Heart right ventricle (tissue), 16 donors: ENCODE measurements at regions not wholly inside any gene's neighbourhood (a gene's known extent, or its start where the extent isn't known, plus 50 kb on each side); places are given as distances from the start of the nearest gene placed in this dataset.

ENCODE experiments used
- ATAC-seq, 8 donors: fragments of 200-7000 bp; cut with Tn5 transposase; one replicate each; pipeline ENCODE4 v1.9.1; 2020; ENCODE audit warnings: mild to moderate bottlenecking in 8 of 8, moderate library complexity in 8 of 8, moderate number of reproducible peaks in 1 of 8
- DNase-seq, 2 donors: peaks; one replicate each; pipeline ENCODE4 v3.0.0-alpha.2; 2020
- H3K27ac ChIP-seq, 10 donors: fragments of 200-600 bp; sonication (generic) in 2 of 10; one replicate each; pipeline versions ENCODE4 v1.5.0 to v1.8.0; 2020 to 2022; ENCODE audit warnings: mild to moderate bottlenecking in 3 of 10
- H3K27me3 ChIP-seq, 7 donors: fragments of 200-600 bp; one replicate each; pipeline ENCODE4 v1.8.0; 2021 to 2022; ENCODE audit warnings: mild to moderate bottlenecking in 2 of 7
- H3K36me3 ChIP-seq, 9 donors: fragments of 200-600 bp; sonication (generic) in 1 of 9; one replicate each; pipeline versions ENCODE4 v1.5.0 to v1.8.0; 2020 to 2022; ENCODE audit warnings: mild to moderate bottlenecking in 2 of 9
- H3K4me1 ChIP-seq, 9 donors: fragments of 200-600 bp; sonication (generic) in 1 of 9; one replicate each; pipeline versions ENCODE4 v1.5.0 to v1.8.0; 2020 to 2022; ENCODE audit warnings: mild to moderate bottlenecking in 4 of 9
- H3K4me3 ChIP-seq, 10 donors: fragments of 200-600 bp; sonication (generic) in 2 of 10; one replicate each; pipeline versions ENCODE4 v1.5.0 to v1.8.0; 2020 to 2022; ENCODE audit warnings: mild to moderate bottlenecking in 7 of 10, moderate library complexity in 2 of 10
- H3K9me3 ChIP-seq, 11 donors: fragments of 200-600 bp in 10 of 11; sonication (generic) in 2 of 11; one replicate each; pipeline versions ENCODE4 v1.5.0 to v1.8.0; 2013 to 2022; ENCODE audit warnings: mild to moderate bottlenecking in 2 of 11, control low read depth in 1 of 11, moderate library complexity in 1 of 11
- WGBS, 2 donors: extraction: QIAGEN DNeasy Blood & Tissue Kit; methylation state at CpG; one replicate each; pipeline ENCODE4 v1.1.7; 2013; ENCODE audit warnings: inconsistent platforms in 1 of 2; 5-methylcytosine and 5-hydroxymethylcytosine counted together
- intact Hi-C, 10 donors: fragments of 100-400 bp; cut with DNase I; formaldehyde crosslinking; loops; one replicate each; pipeline versions ENCODE4 v1.11.1 to v1.14.2; 2022
- TF ChIP-seq, protein P1 (sequence below), 9 donors: fragments of 200-600 bp; sonication (generic) in 2 of 9; IDR thresholded peaks; one replicate each; pipeline versions ENCODE4 v1.5.0 to v1.8.0; 2021 to 2022; ENCODE audit warnings: antibody characterized with exemption in 9 of 9, mild to moderate bottlenecking in 5 of 9, moderate library complexity in 1 of 9
- donor health status: Arrhythmogenic right ventricular cardiomyopathy.
- donor health status: ischemic (EF 13 %, LVEDD 7.1; RV severe dilation, severe dysfunction).
- donor health status: healthy with polysubstance abuse.
- donor health status: DM: no; HTN: yes; CAD: no.
- donor health status: DM: no; HTN: no; CAD: no.
- donor health status: ischemic (EF 25% LVEDD 6.9; RV normal size, moderate dysfunction).
- donor health status: ischemic (EF 25% LVEDD 5.7; RV mildly dilated, moderate dysfunction).
- donor health status: healthy.
- donor health status: DM: yes; HTN: yes; CAD: no.
- donor health status: Ischemic cardiomyopathy.
- donor health status: ischemic (EF 35%, LVEDD 5.7; RV mildly dilated, moderate dysfunction).
- donor health status: nonischemic (EF 11% LVEDD 7.7; RV severe dilation, severe dysfunction).
- donor health status: DM: yes; HTN: yes; CAD: no.
- donor health status: PGD.
- donor health status: ischemic (EF 29% LVEDD 5.4; RV normal size, mild dysfunction).
- donor health status: nonischemic (EF 23%, LVEDD 6.1; RV moderate dilation, normal function).

DNA sequence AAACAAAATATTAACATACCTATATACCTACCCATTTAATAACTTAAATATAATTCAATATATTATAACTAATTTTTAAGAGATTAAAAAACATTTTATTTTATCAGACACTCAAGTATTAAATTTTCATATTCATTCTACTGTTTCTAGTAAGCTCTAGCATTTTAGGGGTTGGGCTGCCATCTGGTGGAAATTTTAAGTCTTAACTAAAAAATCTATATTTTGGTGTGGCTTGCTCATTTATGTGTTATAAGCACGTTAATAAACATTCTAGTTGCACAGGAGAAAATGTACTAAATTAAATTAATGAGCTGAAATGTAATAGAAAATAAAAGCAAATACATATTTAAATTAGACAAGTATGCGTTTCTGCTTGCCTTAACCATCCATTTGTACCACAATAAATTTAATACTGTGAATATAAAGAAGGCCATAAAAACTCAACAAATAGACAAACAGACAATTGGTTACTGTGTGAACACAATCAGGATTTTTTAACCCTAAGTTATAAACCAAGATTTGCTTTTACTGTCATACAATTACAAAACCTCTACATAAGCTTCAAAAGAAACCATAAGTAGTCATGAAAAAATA is 1728.3 kb upstream of the CDH9 start:
- TF ChIP-seq, protein P1, sequence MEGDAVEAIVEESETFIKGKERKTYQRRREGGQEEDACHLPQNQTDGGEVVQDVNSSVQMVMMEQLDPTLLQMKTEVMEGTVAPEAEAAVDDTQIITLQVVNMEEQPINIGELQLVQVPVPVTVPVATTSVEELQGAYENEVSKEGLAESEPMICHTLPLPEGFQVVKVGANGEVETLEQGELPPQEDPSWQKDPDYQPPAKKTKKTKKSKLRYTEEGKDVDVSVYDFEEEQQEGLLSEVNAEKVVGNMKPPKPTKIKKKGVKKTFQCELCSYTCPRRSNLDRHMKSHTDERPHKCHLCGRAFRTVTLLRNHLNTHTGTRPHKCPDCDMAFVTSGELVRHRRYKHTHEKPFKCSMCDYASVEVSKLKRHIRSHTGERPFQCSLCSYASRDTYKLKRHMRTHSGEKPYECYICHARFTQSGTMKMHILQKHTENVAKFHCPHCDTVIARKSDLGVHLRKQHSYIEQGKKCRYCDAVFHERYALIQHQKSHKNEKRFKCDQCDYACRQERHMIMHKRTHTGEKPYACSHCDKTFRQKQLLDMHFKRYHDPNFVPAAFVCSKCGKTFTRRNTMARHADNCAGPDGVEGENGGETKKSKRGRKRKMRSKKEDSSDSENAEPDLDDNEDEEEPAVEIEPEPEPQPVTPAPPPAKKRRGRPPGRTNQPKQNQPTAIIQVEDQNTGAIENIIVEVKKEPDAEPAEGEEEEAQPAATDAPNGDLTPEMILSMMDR (IDR thresholded peaks at IDR 0.05) = peak in 5 of 9 donors; percentile 30 to 46 (median 33)
- H3K9me3 ChIP-seq = no peaks in the 10 kb centered on the region
- ATAC-seq (no peak), DNase-seq (no peak)
- no peaks in the 10 kb centered on the region for H3K36me3 ChIP-seq
- no peaks in the 10 kb centered on the region for H3K4me1 ChIP-seq
- WGBS, 2 donors = 19 to 24% methylated on average over 2 of the region's 2 CpGs
- intact Hi-C loops = no loop called here
- no peak overlapping the region for H3K4me3 ChIP-seq
- H3K27ac ChIP-seq = no peak overlapping the region
- H3K27me3 ChIP-seq = no peaks in the 10 kb centered on the region

DNA sequence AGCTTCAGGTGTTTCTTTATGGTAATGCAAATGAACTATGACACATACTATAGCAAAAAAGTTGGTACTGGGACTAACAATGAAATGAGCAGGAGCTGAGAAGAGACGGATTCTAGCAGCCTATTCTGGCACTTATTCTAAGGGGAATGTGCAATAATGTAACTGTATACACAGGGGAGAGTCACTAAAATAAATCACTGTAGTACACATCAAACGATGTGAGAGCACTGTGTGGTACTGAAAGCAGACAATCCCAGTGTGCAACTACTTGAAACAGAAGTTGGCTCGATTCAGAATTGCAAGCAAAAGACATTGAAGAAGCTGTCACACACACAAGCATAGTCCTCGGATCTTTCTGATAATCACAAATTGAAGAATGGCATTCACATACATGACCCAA is 1713.0 kb upstream of the CDH9 start:
- H3K36me3 ChIP-seq = no peaks in the 10 kb centered on the region

DNA sequence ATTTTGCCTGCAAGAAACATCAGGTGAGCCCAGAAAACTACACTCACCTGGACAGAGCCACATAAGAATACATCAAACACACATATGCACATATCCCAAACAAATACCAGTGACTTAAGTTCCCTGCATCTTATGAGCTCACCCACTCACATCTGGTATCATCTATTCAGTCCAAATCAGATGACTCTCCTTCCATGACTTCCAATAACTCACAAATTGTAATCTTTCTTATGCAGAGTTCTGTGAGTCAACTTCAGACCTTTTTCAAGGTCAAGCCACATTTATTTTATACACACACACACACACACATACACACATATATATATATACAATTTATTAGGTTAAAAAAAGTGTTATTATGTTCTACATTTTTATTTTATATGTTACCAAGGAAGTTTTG is 1711.9 kb upstream of the CDH9 start:
- no peak overlapping the region for H3K4me3 ChIP-seq
- no peaks in the 10 kb centered on the region for H3K27me3 ChIP-seq
- ATAC-seq (no peak), DNase-seq (no peak)
- no peak overlapping the region for H3K27ac ChIP-seq
- TF ChIP-seq, protein P1 (IDR thresholded peaks at IDR 0.05) = no peak
- H3K9me3 ChIP-seq = peaks cover 0 to 26% (median 0%) of the 10 kb centered on the region in 11 donors
- no peaks in the 10 kb centered on the region for H3K36me3 ChIP-seq
- no peaks in the 10 kb centered on the region for H3K4me1 ChIP-seq
- intact Hi-C loops = no loop called here

More for the DNA sequence above, 1713.0 kb upstream of the CDH9 start:
- no peak overlapping the region for H3K27ac ChIP-seq
- WGBS, 2 donors = 43 to 45% methylated on average over 4 of the region's 4 CpGs
- TF ChIP-seq, protein P1 (IDR thresholded peaks at IDR 0.05) = no peak
- no peaks in the 10 kb centered on the region for H3K27me3 ChIP-seq
- intact Hi-C loops = no loop called here
- no peak overlapping the region for H3K4me3 ChIP-seq
- DNase-seq (no peak), ATAC-seq (no peak)
- no peaks in the 10 kb centered on the region for H3K4me1 ChIP-seq
- peaks cover 0 to 22% (median 0%) of the 10 kb centered on the region in 11 donors for H3K9me3 ChIP-seq

DNA sequence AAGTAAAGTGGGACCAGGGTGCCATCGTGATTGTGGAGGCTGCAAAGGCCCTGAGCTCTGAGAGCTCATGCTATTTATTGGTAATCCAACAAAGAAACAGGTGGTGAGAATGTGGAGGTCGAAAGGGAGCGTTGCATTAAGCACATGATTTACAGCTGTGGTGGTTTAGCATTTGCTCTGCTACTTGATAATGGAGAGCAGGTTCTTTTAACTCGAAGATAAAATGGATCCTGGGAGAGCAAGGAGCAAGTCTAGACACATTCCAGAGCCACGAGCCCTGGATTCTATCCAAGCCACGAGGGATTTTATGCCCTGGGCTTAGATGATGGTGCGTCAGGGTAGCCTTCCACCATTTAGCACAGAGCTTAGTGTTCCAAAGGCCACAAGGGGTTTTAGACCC is 1710.1 kb upstream of the CDH9 start:
- 36 to 41% methylated on average over 7 of the region's 7 CpGs for WGBS, 2 donors
- intact Hi-C loops = no loop called here
- TF ChIP-seq, protein P1 (IDR thresholded peaks at IDR 0.05) = no peak

More for the DNA sequence above, 1710.1 kb upstream of the CDH9 start:
- H3K4me1 ChIP-seq = no peaks in the 10 kb centered on the region
- H3K4me3 ChIP-seq = no peak overlapping the region
- no peak overlapping the region for H3K27ac ChIP-seq
- H3K9me3 ChIP-seq = peaks cover 0 to 27% (median 0%) of the 10 kb centered on the region in 11 donors
- H3K36me3 ChIP-seq = no peaks in the 10 kb centered on the region
- no peak for DNase-seq
- no peak for ATAC-seq
- no peaks in the 10 kb centered on the region for H3K27me3 ChIP-seq
